ENCODE measurements at regions not wholly inside any gene's neighbourhood (a gene's known extent, or its start where the extent isn't known, plus 50 kb on each side); places are given as distances from the start of the nearest gene placed in this dataset.

- DNase-seq (ENCODE audit: low read depth, low spot score), result no peak
Observed at GRCh38 chr2:107548216-107548615, 278.5 kb upstream of the RGPD4 start.

- DNase-seq (ENCODE audit: low read depth, low spot score), result no peak
Observed at GRCh38 chr2:107553046-107553445, 273.6 kb upstream of the RGPD4 start.

- no peak for DNase-seq (ENCODE audit: low read depth, low spot score)
Observed at GRCh38 chr2:107553539-107553938, 273.2 kb upstream of the RGPD4 start.

GRCh38 chr2:107556038-107556627 is 270.6 kb upstream of the RGPD4 start:
- no peak for DNase-seq (ENCODE audit: low read depth, low spot score)

- DNase-seq (ENCODE audit: low read depth, low spot score), result no peak
Observed at GRCh38 chr2:107558295-107558694, 268.4 kb upstream of the RGPD4 start.

GRCh38 chr2:107569496-107569895 is 257.2 kb upstream of the RGPD4 start:
- no peak for DNase-seq (ENCODE audit: low read depth, low spot score)

- no peak for DNase-seq (ENCODE audit: low read depth, low spot score)
Observed at GRCh38 chr2:107570876-107571275, 255.8 kb upstream of the RGPD4 start.

GRCh38 chr2:107572890-107573289 is 253.8 kb upstream of the RGPD4 start:
- peak; percentile 23 for DNase-seq (ENCODE audit: low read depth, low spot score)

GRCh38 chr2:107576991-107577390 is 249.7 kb upstream of the RGPD4 start:
- DNase-seq (ENCODE audit: low read depth, low spot score), result no peak

GRCh38 chr2:107582487-107582886 is 244.2 kb upstream of the RGPD4 start:
- DNase-seq (ENCODE audit: low read depth, low spot score), result no peak

GRCh38 chr2:107584577-107584976 is 242.1 kb upstream of the RGPD4 start:
- DNase-seq (ENCODE audit: low read depth, low spot score), result no peak

- DNase-seq (ENCODE audit: low read depth, low spot score), result no peak
Observed at GRCh38 chr2:107585851-107586250, 240.8 kb upstream of the RGPD4 start.

- DNase-seq (ENCODE audit: low read depth, low spot score), result no peak
Observed at GRCh38 chr2:107588181-107588580, 238.5 kb upstream of the RGPD4 start.

- DNase-seq (ENCODE audit: low read depth, low spot score), result no peak
Observed at GRCh38 chr2:107589079-107589491, 237.6 kb upstream of the RGPD4 start.

- no peak for DNase-seq (ENCODE audit: low read depth, low spot score)
Observed at GRCh38 chr2:107591561-107592279, 235.0 kb upstream of the RGPD4 start.

GRCh38 chr2:107592280-107592624 is 234.4 kb upstream of the RGPD4 start:
- no peak for DNase-seq (ENCODE audit: low read depth, low spot score)

- no peak for DNase-seq (ENCODE audit: low read depth, low spot score)
Observed at GRCh38 chr2:107595285-107595684, 231.4 kb upstream of the RGPD4 start.

GRCh38 chr2:107595749-107596148 is 230.9 kb upstream of the RGPD4 start:
- DNase-seq (ENCODE audit: low read depth, low spot score), result no peak

- DNase-seq (ENCODE audit: low read depth, low spot score), result no peak
Observed at GRCh38 chr2:107597507-107597906, 229.2 kb upstream of the RGPD4 start.

GRCh38 chr2:107602801-107603200 is 223.9 kb upstream of the RGPD4 start:
- DNase-seq (ENCODE audit: low read depth, low spot score), result no peak

- DNase-seq (ENCODE audit: low read depth, low spot score), result no peak
Observed at GRCh38 chr2:107607054-107607453, 219.6 kb upstream of the RGPD4 start.

GRCh38 chr2:107607473-107607872 is 219.2 kb upstream of the RGPD4 start:
- no peak for DNase-seq (ENCODE audit: low read depth, low spot score)

- DNase-seq (ENCODE audit: low read depth, low spot score), result no peak
Observed at GRCh38 chr2:107615039-107615438, 211.7 kb upstream of the RGPD4 start.

- DNase-seq (ENCODE audit: low read depth, low spot score), result no peak
Observed at GRCh38 chr2:107618769-107619168, 207.9 kb upstream of the RGPD4 start.
